ENCODE measurements at regions not wholly inside any gene's neighbourhood (a gene's known extent, or its start where the extent isn't known, plus 50 kb on each side); places are given as distances from the start of the nearest gene placed in this dataset.

DNA sequence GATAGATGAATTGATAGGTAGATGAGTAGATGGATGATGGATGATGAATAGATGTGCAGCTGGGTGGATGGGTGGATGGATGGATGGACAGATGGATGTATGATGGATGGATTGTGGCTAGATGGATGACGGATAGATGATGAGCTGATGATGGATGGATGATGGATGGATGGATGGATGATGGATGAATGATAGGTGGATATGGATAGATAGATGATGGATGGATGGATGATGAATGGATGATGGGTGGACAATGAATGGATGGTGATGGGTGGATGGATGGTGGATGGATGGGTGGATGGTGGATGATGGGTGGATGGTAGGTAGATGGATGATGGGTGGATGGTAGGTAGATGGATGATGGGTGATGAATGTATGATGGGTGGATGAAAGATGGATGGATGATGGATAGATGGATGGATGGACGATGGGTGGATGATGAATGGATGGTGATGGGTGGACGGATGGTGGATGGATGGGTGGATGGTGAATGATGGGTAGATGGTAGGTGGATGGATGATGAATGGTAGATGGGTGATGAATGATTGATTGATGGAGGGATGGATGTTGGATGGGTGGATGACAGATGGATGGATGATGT, 1261.7 kb downstream of the BRD1 start:
- TF ChIP-seq EZH2phosphoT487 (IDR thresholded peaks at IDR 0.05; ENCODE audit: borderline replicate concordance) (no peak), POLR2AphosphoS5 (IDR thresholded peaks at IDR 0.05; ENCODE audit: low read depth, low read length) (no peak), EZH2 (IDR thresholded peaks at IDR 0.05) (no peak), RAD21 (IDR thresholded peaks at IDR 0.05; ENCODE audit: low read depth) (no peak), CBX3 (IDR thresholded peaks at IDR 0.05; ENCODE audit: low read depth) (no peak), ZNF274 (IDR thresholded peaks at IDR 0.05; ENCODE audit: low read depth, low read length) (no peak)
- TF ChIP-seq, protein P1, sequence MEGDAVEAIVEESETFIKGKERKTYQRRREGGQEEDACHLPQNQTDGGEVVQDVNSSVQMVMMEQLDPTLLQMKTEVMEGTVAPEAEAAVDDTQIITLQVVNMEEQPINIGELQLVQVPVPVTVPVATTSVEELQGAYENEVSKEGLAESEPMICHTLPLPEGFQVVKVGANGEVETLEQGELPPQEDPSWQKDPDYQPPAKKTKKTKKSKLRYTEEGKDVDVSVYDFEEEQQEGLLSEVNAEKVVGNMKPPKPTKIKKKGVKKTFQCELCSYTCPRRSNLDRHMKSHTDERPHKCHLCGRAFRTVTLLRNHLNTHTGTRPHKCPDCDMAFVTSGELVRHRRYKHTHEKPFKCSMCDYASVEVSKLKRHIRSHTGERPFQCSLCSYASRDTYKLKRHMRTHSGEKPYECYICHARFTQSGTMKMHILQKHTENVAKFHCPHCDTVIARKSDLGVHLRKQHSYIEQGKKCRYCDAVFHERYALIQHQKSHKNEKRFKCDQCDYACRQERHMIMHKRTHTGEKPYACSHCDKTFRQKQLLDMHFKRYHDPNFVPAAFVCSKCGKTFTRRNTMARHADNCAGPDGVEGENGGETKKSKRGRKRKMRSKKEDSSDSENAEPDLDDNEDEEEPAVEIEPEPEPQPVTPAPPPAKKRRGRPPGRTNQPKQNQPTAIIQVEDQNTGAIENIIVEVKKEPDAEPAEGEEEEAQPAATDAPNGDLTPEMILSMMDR (IDR thresholded peaks at IDR 0.05 in 2 of 3, conservative IDR thresholded peaks at IDR 0.05 in 1 of 3; ENCODE audit: borderline replicate concordance in 1 of 3, insufficient read depth in 1 of 3, low read depth in 2 of 3, low read length in 2 of 3): no peak
- TF ChIP-seq, protein P2, sequence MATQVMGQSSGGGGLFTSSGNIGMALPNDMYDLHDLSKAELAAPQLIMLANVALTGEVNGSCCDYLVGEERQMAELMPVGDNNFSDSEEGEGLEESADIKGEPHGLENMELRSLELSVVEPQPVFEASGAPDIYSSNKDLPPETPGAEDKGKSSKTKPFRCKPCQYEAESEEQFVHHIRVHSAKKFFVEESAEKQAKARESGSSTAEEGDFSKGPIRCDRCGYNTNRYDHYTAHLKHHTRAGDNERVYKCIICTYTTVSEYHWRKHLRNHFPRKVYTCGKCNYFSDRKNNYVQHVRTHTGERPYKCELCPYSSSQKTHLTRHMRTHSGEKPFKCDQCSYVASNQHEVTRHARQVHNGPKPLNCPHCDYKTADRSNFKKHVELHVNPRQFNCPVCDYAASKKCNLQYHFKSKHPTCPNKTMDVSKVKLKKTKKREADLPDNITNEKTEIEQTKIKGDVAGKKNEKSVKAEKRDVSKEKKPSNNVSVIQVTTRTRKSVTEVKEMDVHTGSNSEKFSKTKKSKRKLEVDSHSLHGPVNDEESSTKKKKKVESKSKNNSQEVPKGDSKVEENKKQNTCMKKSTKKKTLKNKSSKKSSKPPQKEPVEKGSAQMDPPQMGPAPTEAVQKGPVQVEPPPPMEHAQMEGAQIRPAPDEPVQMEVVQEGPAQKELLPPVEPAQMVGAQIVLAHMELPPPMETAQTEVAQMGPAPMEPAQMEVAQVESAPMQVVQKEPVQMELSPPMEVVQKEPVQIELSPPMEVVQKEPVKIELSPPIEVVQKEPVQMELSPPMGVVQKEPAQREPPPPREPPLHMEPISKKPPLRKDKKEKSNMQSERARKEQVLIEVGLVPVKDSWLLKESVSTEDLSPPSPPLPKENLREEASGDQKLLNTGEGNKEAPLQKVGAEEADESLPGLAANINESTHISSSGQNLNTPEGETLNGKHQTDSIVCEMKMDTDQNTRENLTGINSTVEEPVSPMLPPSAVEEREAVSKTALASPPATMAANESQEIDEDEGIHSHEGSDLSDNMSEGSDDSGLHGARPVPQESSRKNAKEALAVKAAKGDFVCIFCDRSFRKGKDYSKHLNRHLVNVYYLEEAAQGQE (IDR thresholded peaks at IDR 0.05; ENCODE audit: low read depth): no peak
